Activated CD4-positive, alpha-beta T cell treated with anti-CD3 and anti-CD28 coated beads, Interleukin-2, amount 10 ng/mL, durations not matched to agents 24 days and 14 days (primary cell): ENCODE measurements at regions not wholly inside any gene's neighbourhood (a gene's known extent, or its start where the extent isn't known, plus 50 kb on each side); places are given as distances from the start of the nearest gene placed in this dataset.
"Not testable (repeated sequence)": the region's sequence is repeated elsewhere in the genome, so short reads cannot be mapped to it uniquely, and the experiment has no call there.

Source experiments
- DNase-seq: peaks from one replicate; pipeline ENCODE4 v3.0.0; 2022
- H3K27ac Mint-ChIP-seq: one replicate; pipeline ENCODE4 v1.8.0; 2022; ENCODE audit warnings: mild to moderate bottlenecking, mixed read lengths
- H3K27me3 Mint-ChIP-seq: one replicate; pipeline ENCODE4 v1.8.0; 2022; ENCODE audit warnings: mixed read lengths
- H3K36me3 Mint-ChIP-seq: one replicate; pipeline ENCODE4 v1.8.0; 2022; ENCODE audit warnings: low read depth, mild to moderate bottlenecking, mixed read lengths
- H3K4me1 Mint-ChIP-seq: one replicate; pipeline ENCODE4 v1.8.0; 2021; ENCODE audit warnings: mixed read lengths
- H3K4me3 Mint-ChIP-seq: one replicate; pipeline ENCODE4 v1.8.0; 2022; ENCODE audit warnings: mild to moderate bottlenecking, moderate library complexity, mixed read lengths
- H3K9me3 Mint-ChIP-seq: one replicate; pipeline ENCODE4 v1.8.0; 2021; ENCODE audit warnings: mixed read lengths
- intact Hi-C: fragments of 100-400 bp; cut with micrococcal nuclease; formaldehyde crosslinking; loops from one replicate; pipeline ENCODE4 v1.15.1; 2023

GRCh38 chr20:19908576-19908975 lies 108.6 kb upstream of the NAA20 start:
- intact Hi-C loops: no loop called here
- H3K4me3 Mint-ChIP-seq: no peak overlapping the region

GRCh38 chr20:19909725-19910124 lies 107.4 kb upstream of the NAA20 start:
- Mint-ChIP-seq H3K4me1 (no peaks in the 10 kb centered on the region), H3K27ac (no peak overlapping the region), H3K9me3 (no peaks in the 10 kb centered on the region), H3K27me3 (no peaks in the 10 kb centered on the region), H3K4me3 (no peak overlapping the region), H3K36me3 (no peaks in the 10 kb centered on the region)
- intact Hi-C loops: no loop called here
- no peak for DNase-seq

More at GRCh38 chr20:19908576-19908975, 108.6 kb upstream of the NAA20 start:
- Mint-ChIP-seq H3K27me3 (no peaks in the 10 kb centered on the region), H3K36me3 (no peaks in the 10 kb centered on the region), H3K27ac (no peak overlapping the region), H3K9me3 (no peaks in the 10 kb centered on the region), H3K4me1 (no peaks in the 10 kb centered on the region)
- DNase-seq: no peak

- intact Hi-C loops: no loop called here
Measured at GRCh38 chr20:19911810-19912382, 105.3 kb upstream of the NAA20 start.

GRCh38 chr20:19913349-19913748 lies 103.8 kb upstream of the NAA20 start:
- Mint-ChIP-seq H3K27me3 (no peaks in the 10 kb centered on the region), H3K36me3 (no peaks in the 10 kb centered on the region), H3K4me3 (no peak overlapping the region), H3K27ac (no peak overlapping the region), H3K4me1 (no peaks in the 10 kb centered on the region), H3K9me3 (no peaks in the 10 kb centered on the region)
- DNase-seq: no peak
- intact Hi-C loops: no loop called here

More at GRCh38 chr20:19911810-19912382, 105.3 kb upstream of the NAA20 start:
- no peaks in the 10 kb centered on the region for H3K4me1 Mint-ChIP-seq
- no peak for DNase-seq
- H3K27me3 Mint-ChIP-seq: no peaks in the 10 kb centered on the region
- H3K36me3 Mint-ChIP-seq: no peaks in the 10 kb centered on the region
- H3K4me3 Mint-ChIP-seq: no peak overlapping the region
- no peaks in the 10 kb centered on the region for H3K9me3 Mint-ChIP-seq
- H3K27ac Mint-ChIP-seq: no peak overlapping the region

GRCh38 chr20:19913927-19914614 lies 103.1 kb upstream of the NAA20 start:
- Mint-ChIP-seq H3K36me3 (no peaks in the 10 kb centered on the region), H3K4me3 (no peak overlapping the region), H3K27ac (no peak overlapping the region), H3K4me1 (no peaks in the 10 kb centered on the region), H3K9me3 (no peaks in the 10 kb centered on the region), H3K27me3 (no peaks in the 10 kb centered on the region)
- no peak for DNase-seq
- intact Hi-C loops: no loop called here

- Mint-ChIP-seq H3K27ac (no peak overlapping the region), H3K9me3 (no peaks in the 10 kb centered on the region), H3K4me3 (no peak overlapping the region), H3K36me3 (no peaks in the 10 kb centered on the region), H3K27me3 (no peaks in the 10 kb centered on the region), H3K4me1 (no peaks in the 10 kb centered on the region)
- no peak for DNase-seq
- intact Hi-C loops: no loop called here
Measured at GRCh38 chr20:19915111-19915798, 101.9 kb upstream of the NAA20 start.

GRCh38 chr20:19916531-19917485 lies 100.4 kb upstream of the NAA20 start:
- no peaks in the 10 kb centered on the region for H3K4me1 Mint-ChIP-seq
- no peaks in the 10 kb centered on the region for H3K9me3 Mint-ChIP-seq
- H3K4me3 Mint-ChIP-seq: no peak overlapping the region
- no peaks in the 10 kb centered on the region for H3K27me3 Mint-ChIP-seq
- no peak overlapping the region for H3K27ac Mint-ChIP-seq
- no peak for DNase-seq
- intact Hi-C loops: no loop called here
- no peaks in the 10 kb centered on the region for H3K36me3 Mint-ChIP-seq

GRCh38 chr20:19918965-19919329 lies 98.2 kb upstream of the NAA20 start:
- H3K9me3 Mint-ChIP-seq: no peaks in the 10 kb centered on the region
- intact Hi-C loops: no loop called here
- no peaks in the 10 kb centered on the region for H3K27me3 Mint-ChIP-seq
- no peak overlapping the region for H3K27ac Mint-ChIP-seq
- no peak for DNase-seq
- no peak overlapping the region for H3K4me3 Mint-ChIP-seq
- no peaks in the 10 kb centered on the region for H3K4me1 Mint-ChIP-seq
- H3K36me3 Mint-ChIP-seq: no peaks in the 10 kb centered on the region

GRCh38 chr20:19920381-19921138 lies 96.6 kb upstream of the NAA20 start:
- DNase-seq: no peak
- no peaks in the 10 kb centered on the region for H3K27me3 Mint-ChIP-seq
- intact Hi-C loops: no loop called here
- no peaks in the 10 kb centered on the region for H3K36me3 Mint-ChIP-seq
- no peaks in the 10 kb centered on the region for H3K4me1 Mint-ChIP-seq
- H3K9me3 Mint-ChIP-seq: no peaks in the 10 kb centered on the region
- H3K4me3 Mint-ChIP-seq: no peak overlapping the region
- no peak overlapping the region for H3K27ac Mint-ChIP-seq

GRCh38 chr20:19921284-19921793 lies 95.8 kb upstream of the NAA20 start:
- H3K4me3 Mint-ChIP-seq: no peak overlapping the region
- H3K4me1 Mint-ChIP-seq: no peaks in the 10 kb centered on the region
- no peaks in the 10 kb centered on the region for H3K9me3 Mint-ChIP-seq
- intact Hi-C loops: no loop called here
- DNase-seq: no peak
- H3K36me3 Mint-ChIP-seq: no peaks in the 10 kb centered on the region
- H3K27ac Mint-ChIP-seq: no peak overlapping the region
- no peaks in the 10 kb centered on the region for H3K27me3 Mint-ChIP-seq

GRCh38 chr20:19921829-19922228 lies 95.3 kb upstream of the NAA20 start:
- not testable (repeated sequence) for H3K4me1 Mint-ChIP-seq, DNase-seq

GRCh38 chr20:19922716-19923115 lies 94.4 kb upstream of the NAA20 start:
- Mint-ChIP-seq H3K9me3 (no peaks in the 10 kb centered on the region), H3K27me3 (no peaks in the 10 kb centered on the region), H3K4me1 (no peaks in the 10 kb centered on the region), H3K27ac (no peak overlapping the region), H3K4me3 (no peak overlapping the region), H3K36me3 (no peaks in the 10 kb centered on the region)
- DNase-seq: no peak
- intact Hi-C loops: no loop called here

More at GRCh38 chr20:19921829-19922228, 95.3 kb upstream of the NAA20 start:
- H3K9me3 Mint-ChIP-seq, H3K27me3 Mint-ChIP-seq, H3K36me3 Mint-ChIP-seq, H3K4me3 Mint-ChIP-seq, H3K27ac Mint-ChIP-seq, intact Hi-C loops: not testable (repeated sequence)

GRCh38 chr20:19923762-19924161 lies 93.4 kb upstream of the NAA20 start:
- Mint-ChIP-seq H3K27me3 (no peaks in the 10 kb centered on the region), H3K27ac (no peak overlapping the region), H3K9me3 (no peaks in the 10 kb centered on the region), H3K4me1 (no peaks in the 10 kb centered on the region), H3K36me3 (no peaks in the 10 kb centered on the region), H3K4me3 (no peak overlapping the region)
- intact Hi-C loops: no loop called here
- DNase-seq: no peak
